Ishikawa (cell line): ENCODE measurements at regions not wholly inside any gene's neighbourhood (a gene's known extent, or its start where the extent isn't known, plus 50 kb on each side); places are given as distances from the start of the nearest gene placed in this dataset.

Experiments used
- CEBPB ChIP-seq: IDR thresholded peaks from 2 replicates; pipeline ENCODE4 v1.6.1; 2012
- CREB1 ChIP-seq: IDR thresholded peaks from 2 replicates; pipeline ENCODE4 v1.6.1; 2012; ENCODE audit warnings: low read depth
- EGR1 ChIP-seq: IDR thresholded peaks from 2 replicates; pipeline ENCODE4 v1.6.1; 2012
- EP300 ChIP-seq: IDR thresholded peaks from 2 replicates; pipeline ENCODE4 v1.6.1; 2012; ENCODE audit warnings: borderline replicate concordance
- FOXM1 ChIP-seq: IDR thresholded peaks from 2 replicates; pipeline ENCODE4 v1.6.1; 2012; ENCODE audit warnings: low read depth, borderline replicate concordance
- MAX ChIP-seq: IDR thresholded peaks from 2 replicates; pipeline ENCODE4 v1.6.1; 2012
- NFIC ChIP-seq: IDR thresholded peaks from 2 replicates; pipeline ENCODE4 v1.6.1; 2012
- RAD21 ChIP-seq: IDR thresholded peaks from 2 replicates; pipeline ENCODE4 v1.6.1; 2012; ENCODE audit warnings: low read depth
- REST ChIP-seq: IDR thresholded peaks from 2 replicates; pipeline ENCODE4 v1.6.1; 2012; ENCODE audit warnings: low read depth, mild to moderate bottlenecking
- TAF1 ChIP-seq: IDR thresholded peaks from 2 replicates; pipeline ENCODE4 v1.6.1; 2012; ENCODE audit warnings: low read depth, mild to moderate bottlenecking
- TCF12 ChIP-seq: IDR thresholded peaks from 2 replicates; pipeline ENCODE4 v1.6.1; 2012; ENCODE audit warnings: low read depth
- TEAD4 ChIP-seq: IDR thresholded peaks from 2 replicates; pipeline ENCODE4 v1.6.1; 2012
- YY1 ChIP-seq: IDR thresholded peaks from 2 replicates; pipeline ENCODE4 v1.6.1; 2012; ENCODE audit warnings: low read depth

GRCh38 chr2:22076454-22076853 lies 952.7 kb downstream of the TDRD15 start:
- TF ChIP-seq RAD21 (no peak), YY1 (no peak), TCF12 (no peak), EP300 (no peak), MAX (no peak), TAF1 (no peak), CEBPB (no peak), TEAD4 (no peak), CREB1 (no peak), REST (no peak), FOXM1 (no peak), EGR1 (no peak), NFIC (no peak)
